Stimulated activated CD4-positive, alpha-beta T cell treated with anti-CD3 and anti-CD28 coated beads, TNF-alpha, amount 100 ng/mL, for 4 hours (primary cell): ENCODE measurements at regions not wholly inside any gene's neighbourhood (a gene's known extent, or its start where the extent isn't known, plus 50 kb on each side); places are given as distances from the start of the nearest gene placed in this dataset.
"Not testable (repeated sequence)": the region's sequence is repeated elsewhere in the genome, so short reads cannot be mapped to it uniquely, and the experiment has no call there.

Experiments used
- DNase-seq, 3 experiments: peaks; one replicate each; pipeline ENCODE4 v3.0.0-alpha.2; 2020; ENCODE audit warnings: low read depth in 3 of 3

DNA sequence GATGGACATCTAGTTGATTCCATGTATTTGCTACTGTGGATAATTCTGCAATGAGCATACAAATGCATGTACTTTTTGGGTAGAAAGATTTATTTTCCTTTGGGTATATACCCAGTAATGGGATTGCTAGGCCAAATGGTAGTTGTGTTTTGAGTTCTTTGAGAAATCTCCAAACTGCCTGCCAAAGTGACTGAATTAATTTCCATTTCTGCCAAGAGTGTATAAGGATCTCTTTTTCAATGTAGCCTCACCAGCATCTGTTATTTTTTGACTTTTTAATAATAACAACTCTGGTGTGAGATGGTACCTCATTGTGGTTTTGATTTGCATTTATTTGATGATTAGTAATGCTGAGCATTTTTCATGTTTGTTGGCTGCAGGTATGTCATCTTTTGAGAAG is 435.0 kb upstream of the CBLB start:
- DNase-seq: no peak

DNA sequence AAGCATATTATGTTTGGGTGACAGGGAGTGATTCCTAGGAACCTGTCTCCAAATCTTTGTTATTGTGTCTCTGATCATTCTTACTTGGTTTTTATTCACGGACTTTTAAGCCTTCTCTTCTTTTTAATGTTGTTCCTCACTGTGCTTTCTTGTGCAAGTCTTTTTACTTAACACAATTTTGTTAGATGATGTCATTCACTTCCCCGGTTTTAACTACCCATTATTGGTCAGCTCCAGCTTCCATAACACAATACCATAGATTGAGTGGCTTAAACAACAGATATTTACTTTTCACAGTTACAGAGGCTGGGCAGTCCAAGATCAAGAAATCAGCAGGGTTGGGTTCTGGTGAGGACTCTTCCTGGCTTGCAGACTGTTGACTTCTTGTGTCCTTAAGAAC is 436.3 kb upstream of the CBLB start:
- DNase-seq: no peak

DNA sequence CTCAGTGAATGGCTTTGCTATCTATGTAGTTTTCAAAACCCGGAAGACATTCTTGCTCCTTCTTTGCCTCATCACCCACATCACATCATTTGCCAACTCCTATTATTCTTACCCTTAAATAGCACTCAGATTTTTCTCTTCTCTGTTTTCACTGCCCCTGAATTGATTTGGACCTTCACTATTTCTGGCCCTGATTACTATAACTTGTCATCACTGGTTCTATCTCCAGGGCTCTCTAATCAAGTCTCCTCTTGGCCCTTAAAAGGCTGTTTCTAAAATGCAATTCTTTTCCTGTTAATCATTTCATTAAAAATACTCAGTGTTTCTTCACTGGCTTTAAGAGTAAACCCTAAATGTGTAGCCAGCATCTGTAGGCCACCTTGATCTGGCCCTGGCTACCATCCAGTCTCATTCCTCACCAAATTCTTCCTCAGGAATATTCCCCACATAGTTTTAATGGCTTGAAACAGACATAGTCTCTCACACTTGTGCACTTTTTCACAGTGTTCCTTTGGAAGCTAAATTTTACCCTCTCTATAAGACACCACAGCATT is 437.1 kb upstream of the CBLB start:
- no peak for DNase-seq

DNA sequence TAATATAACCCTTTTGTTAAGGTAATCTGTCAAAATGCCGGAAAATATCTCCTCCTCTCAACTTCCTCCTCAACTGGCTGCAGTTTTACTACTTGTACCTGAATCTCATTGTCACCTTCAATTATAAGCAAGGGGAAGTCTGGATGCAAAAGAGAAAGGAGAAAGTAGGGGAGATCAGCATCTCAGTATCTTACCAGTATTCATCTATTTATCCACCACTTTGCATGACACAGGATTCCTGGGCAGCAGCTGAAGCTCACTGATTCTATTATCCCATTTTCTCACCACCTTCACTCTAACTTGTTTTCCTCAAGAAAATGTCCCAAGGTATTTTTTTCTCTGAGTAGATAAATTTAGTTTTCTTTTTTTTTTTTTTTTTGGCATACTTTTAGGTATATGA is 440.5 kb upstream of the CBLB start:
- no peak for DNase-seq

DNA sequence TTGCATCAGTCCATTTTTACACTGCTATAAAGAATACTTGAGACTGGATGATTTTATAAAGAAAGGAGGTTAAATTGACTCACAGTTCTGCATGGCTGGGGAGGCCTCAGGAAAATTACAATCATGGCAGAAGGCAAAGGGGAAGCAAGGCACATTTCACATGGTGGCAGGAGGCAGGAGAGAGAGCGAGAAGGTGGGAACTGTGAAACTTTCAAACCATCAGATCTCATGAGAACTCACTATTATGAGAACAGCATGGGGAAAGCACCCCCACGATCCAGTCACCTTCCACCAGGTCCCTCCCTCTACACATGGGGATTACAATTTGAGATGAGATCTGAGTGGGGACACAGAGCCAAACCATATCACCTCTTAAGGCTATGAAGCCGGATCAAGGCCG is 441.0 kb upstream of the CBLB start:
- DNase-seq: not testable (repeated sequence)

DNA sequence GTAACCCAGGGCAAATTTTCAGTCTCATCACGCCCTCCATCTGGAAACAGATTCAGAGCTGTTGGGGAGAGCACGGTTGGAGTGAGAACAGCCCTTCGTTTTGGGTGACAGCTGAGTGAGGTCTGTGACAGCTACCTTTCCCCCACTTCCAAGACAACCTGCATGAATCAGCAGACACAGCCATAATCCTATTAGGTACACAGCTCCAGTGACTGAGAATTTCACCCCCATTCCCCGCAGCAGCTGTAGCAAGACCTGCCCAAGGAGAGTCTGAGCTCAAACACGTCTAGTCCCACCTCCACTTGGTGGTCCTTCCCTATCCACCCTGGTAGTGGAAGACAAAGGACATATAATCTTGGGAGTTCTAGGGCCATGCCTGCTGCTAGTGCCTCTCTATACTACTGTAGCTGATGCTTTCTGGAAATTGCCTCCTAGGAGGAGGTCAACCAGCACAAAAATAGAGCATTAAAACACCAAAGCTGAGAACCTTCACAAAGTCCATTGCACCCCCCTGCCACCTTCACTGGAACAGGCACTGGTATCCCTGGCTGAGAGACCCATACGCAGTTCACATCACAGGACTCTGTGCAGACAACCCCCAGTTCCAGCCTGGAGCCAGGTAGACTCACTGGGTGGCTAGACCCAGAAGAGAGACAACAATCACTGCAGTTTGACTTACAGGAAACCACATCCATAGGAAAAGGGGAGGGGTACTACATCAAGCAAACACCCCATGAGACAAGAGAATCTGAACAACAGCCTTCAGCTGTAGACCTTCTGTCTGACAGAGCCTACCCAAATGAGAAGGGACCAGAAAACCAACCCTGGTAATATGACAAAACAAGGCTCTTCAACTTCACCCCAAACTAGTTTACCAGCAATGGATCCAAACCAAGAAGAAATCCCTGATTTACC is 448.6 kb upstream of the CBLB start:
- no peak for DNase-seq

DNA sequence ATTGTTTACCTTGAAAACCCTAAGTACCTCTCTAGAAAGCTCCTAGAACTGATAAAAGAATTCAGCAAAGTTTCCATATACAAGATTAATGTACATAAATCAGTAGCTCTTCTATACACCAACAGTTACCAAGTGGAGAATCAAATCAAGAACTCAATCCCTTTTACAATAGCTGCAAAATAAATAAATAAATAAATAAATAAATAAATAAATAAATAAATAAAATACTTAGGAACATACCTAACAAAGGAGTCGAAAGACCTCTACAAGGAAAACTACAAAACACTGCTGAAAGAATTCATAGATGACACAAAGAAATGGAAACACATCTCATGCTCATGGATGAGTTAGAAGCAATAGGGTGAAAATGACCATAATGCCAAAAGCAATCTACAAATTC is 452.6 kb upstream of the CBLB start:
- not testable (repeated sequence) for DNase-seq

DNA sequence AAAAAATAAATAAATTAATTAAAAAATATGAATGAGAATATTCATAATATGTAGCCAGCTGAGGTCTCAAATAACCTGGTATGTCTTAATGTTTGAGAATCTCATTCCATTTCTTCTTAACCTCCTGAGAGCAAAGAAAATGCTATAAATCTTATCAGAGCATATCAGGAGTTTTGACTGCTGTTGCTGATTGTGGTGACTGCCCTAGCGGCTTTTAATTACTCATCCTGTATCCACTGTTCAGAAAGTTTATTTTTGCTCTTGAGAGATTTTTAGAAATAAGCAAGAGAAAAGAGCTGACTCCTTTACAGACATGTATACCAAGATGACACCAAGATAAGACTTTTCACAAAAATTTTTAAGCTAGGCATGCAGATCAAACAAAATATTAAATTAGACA is 454.8 kb upstream of the CBLB start:
- DNase-seq: no peak

DNA sequence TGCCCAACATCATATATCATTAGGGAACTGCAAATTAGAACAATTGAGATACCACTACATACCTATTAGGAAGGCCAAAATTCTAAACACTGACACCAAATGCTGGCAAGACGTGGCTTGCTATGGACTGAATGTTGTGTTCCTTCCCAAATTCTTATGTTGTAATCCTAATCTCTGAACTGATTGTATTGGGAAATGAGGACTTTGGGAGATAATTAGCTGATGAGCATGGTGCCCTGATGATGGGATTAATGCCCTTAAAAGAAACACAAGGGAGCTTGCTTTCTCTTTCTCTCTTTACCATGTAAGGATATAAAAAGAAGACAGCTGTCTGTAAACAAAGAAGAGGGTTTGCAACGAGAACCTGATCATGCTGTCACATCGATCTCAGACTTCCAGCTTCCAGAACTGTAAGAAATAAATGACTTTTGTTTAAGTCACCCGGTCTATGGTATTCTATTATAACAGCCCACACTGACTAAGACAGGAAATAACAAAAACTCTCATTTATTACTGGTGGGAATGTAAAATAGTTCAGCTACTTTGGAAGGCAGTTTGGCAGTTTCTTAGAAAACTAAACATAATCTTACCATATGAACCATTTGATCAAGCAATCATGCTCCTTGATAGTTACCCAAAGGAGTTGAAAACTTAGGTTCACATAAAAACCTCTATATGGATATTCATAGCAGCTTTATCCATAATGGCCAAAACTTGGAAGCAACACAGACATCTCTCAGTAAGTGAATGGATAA is 458.3 kb upstream of the CBLB start:
- DNase-seq: no peak

DNA sequence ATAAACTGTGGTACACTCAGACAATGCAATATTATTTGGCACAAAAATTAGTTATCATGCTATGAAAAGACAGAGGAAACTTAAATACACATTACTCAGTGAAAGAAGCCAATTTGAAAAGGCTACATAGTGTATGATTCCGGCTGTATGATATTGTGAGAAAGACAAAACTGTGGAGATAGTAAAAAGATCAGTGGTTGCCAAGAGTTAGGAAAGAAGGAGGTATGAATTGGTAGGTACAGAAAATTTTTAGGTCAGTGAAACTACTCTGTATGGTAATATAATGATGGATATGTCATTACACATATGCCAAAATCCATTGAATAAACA is 458.8 kb upstream of the CBLB start:
- no peak for DNase-seq

DNA sequence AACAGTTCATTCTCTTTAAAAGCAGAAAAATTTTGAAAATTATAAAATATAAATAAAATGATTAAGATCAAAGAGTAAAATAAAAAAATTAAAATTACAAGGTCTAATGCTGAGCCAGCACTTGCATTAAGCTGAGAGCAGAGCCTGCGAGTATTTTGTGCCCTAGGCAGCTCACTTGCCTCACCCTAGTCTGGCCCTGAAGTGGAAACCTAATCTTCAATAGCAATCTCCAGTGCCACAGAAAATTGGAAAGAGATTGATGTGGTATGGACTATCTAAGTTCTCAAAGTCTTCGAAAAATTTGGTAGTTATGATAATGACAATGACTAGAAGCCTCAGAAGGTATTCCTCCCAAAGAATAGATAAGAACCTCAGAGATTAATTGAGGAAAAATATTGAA is 459.4 kb upstream of the CBLB start:
- no peak for DNase-seq

DNA sequence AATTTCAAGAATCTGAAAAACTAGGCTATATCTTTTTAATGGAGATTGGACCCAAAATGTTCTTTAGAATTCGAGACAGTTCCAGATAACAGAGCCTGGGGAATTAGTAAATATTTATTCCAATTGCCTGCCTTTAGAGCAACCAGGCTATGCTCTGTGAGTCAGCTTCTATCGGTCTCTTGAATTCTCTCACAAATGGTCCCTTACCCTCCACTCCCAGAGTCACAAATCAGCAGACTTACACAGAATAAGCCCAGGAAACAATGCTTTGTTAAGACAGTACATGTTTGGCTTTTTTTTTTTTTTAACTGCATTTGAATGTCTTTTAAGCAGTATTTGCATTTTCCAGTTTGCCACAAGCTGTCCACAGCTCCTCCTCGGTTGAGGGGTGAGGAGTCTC is 460.7 kb upstream of the CBLB start:
- DNase-seq: no peak

DNA sequence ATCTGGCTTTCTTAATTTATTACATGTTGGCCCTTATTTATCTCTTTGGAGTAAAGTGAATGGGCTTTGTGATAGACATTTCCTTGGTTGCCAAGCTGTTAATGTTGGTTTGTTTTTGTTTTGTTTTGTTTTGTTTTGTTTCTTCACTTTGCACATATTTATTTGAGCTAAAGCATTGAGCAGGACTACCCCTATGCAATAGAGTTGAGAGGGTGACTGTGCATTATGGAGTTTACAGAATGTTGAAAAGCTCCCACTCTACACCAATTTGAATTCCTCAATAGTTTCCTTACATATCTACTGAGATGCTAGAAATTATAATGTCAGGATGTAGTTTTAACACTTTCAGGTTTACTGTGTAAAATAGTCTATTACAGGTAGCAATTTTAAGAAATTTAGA is 462.8 kb upstream of the CBLB start:
- no peak for DNase-seq

DNA sequence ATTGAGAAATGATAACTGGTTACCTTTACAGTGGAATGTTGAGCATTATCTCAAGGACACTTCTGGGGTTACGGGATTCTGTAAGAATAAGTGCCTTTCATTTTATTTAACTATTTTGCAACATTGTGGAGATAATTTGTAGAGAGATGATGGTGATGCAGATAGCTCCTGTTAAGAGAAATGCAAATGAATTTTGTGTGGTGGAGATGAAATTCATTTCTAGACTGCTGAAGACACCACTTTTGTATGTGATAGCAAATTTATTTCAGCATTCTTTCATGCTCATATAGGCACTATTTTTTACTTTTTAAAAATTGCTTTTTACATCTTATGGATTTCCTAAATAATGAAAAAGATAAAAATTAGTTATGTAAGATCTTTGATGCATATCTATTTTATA is 463.3 kb upstream of the CBLB start:
- DNase-seq: no peak

DNA sequence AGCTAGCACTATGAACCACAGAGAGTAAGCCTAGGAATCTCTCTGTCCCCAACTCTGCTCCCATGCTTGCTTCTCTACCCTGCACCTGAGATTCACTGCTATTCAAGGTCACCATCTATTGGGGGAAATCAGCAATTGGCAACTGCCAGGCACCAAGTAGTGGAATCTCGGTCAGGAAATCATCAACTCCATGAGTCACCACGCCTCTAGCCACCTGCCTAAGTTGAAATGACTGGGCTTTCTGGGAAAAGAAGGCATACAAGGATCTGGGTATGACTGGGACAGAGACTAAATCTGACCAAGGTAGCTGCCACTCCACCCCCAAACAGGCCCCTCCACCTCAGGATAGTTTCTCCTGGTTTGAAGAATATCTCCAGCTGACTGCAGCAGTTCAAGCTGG is 464.1 kb upstream of the CBLB start:
- no peak for DNase-seq

DNA sequence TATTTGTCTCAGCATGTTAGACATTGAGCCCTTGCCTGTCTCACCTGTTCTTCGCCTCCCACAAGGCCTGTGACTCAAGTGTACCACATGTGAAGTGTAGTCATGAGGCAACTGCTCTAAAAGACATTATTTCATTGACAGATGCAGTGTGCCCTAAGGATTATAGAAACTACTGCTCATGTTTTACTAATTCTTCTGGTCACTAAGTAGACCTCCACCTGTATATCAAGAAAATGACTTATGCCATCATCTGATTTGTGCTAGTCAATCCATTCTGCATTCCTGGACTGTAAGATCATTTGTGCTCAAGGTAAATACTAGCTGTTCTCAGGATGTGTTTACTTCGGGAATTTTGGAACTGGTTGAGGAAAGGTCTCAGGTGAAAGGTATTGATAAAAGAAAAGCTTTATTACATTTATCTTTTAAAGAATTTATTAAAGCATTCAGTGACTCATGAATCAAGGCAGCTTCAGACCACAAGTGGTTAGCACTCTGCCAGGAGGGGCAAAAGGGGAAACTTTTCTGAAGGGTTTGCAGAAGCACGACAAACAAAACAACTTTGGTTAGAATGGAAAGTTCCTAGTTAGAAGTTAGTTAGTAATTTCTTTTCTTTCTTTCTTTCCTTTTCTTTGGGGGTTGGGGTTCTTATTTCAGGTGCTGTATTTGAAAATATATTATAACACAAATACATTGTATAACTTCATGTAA is 465.3 kb upstream of the CBLB start:
- DNase-seq: peak in 2 of 3 experiments; percentile 27 to 41

DNA sequence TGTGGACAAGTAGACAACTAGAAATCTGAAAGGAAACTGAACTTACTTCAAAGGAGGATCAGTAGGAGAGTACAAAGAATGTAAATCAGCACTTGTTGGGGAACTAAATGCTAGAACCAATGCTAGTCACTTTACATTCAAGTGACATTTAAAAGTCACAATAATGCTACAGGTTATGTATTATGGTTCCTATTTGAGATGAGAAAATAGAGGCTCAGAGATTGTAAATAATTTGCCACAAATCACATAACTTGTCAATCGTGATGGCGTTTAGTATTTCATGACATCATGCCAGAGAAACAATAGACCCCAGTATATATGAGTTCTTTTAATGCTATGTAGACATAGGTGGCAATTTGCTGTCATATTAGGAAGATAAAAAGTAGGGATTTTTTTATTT is 467.8 kb upstream of the CBLB start:
- DNase-seq: no peak

DNA sequence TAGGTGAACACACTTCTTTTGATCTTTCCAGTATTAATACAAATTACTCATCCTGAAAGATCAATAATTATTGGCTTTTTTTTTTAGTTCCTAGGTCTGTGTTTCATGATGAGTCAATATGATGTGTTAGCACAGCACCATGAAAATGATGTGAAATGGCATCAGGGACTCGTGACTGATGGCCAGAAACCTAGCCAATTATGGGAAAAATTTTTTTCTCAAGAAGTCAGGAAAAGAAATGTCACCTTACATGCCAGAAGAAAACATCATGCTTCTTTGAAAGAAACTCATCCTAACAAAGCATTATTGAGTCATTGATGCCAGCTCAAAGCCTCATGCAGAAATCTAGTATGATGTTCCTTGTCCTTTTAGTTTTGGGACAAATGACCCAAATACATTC is 468.3 kb upstream of the CBLB start:
- no peak for DNase-seq

DNA sequence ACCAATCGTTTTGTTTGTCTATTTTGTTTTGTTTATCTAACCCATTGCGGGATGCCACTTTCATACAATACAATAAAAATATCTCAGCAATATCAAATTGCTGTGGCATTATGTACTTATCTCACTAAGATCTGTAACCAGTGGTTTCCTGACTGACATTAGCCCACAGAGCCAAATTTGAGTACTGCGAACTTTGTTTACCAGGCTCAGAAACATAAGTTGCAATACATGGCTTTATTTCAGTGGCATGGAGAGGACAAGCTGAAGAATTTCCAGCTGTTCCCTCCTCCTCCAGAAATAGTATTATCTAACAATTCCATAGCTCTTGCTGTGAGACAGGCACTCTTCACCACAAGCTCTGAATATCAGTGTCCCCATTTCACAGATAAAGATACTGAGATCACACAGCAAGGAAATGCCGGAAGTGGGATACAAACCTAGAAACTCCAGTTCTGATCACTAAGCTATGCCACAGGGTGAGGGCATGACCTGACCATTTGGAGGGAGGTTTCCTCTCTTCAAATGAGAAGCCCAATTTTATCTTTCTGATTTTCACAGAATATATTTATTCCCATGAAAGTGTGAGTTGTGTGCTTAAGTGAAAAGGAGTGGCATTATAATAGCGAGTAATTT is 469.9 kb upstream of the CBLB start:
- no peak for DNase-seq

DNA sequence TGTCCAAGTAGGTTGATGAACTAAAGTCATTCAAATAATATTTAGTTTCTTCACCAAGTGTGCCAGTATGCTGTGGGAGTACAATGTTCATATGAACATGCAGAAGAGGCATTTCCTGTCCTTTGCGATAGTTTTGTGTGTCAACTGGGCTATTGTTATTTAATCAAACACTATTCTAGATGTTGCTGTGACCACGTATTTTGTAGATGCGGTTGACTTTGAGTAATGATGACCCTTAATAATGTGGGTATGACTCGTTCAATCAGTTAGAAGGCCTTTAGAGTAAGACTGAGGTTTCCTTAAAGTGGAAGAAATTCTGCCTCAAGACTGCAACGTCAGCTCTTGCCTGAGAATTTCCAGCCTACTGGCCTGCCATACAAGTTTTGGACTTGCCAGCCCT is 470.7 kb upstream of the CBLB start:
- no peak for DNase-seq

DNA sequence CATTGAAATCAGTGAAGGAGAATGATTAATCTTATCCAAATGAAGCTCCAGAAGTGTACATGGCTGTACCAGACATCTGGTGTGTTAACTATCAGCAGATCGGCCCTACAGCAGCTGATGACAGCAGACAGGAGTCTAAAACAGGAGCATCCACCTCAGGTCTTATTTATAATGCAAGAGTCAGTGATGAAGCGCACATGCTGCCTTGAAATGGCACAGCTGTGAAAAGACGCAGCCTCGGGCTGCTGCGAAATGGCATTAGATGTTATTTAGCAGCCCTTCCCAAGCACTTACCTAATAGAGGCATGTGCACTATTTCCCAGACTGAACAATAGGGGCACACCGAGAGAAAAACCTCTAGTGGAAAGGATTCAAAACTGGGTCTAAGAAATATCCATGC is 472.3 kb upstream of the CBLB start:
- no peak for DNase-seq

DNA sequence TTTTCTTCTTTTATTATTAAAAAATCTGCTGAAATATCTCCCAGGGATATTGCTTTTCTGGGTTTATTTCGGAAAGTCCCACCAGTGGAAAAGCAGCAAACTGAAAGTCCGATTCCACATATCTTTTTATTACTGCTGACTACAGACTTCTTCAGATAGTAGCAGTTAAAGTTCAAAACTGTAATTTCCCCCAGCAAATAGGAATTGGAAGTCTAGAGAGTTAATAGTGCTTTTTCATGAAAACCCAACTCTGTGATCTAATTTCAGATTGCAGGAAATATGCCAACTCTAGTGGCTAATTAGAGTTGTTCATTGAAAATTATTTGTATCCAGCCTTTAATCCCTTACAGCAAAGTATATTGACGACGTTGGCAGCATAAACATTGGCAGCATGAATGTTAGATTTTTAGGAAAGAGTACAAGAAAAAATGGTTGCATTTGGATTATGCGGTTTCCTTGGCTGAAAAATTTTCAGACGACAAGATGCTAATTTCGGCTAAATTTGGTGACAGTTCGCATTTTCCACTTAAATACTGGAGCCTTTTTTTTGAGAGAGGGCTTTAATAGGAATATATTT is 472.9 kb upstream of the CBLB start:
- no peak for DNase-seq
